NCI-H146 (cell line): ENCODE measurements at regions not wholly inside any gene's neighbourhood (a gene's known extent, or its start where the extent isn't known, plus 50 kb on each side); places are given as distances from the start of the nearest gene placed in this dataset.
"Not testable (repeated sequence)": the region's sequence is repeated elsewhere in the genome, so short reads cannot be mapped to it uniquely, and the experiment has no call there.

Experiments used
- DNase-seq: peaks from one replicate; lab custom pipeline; 2025; lab: John Stamatoyannopoulos, UW

DNA sequence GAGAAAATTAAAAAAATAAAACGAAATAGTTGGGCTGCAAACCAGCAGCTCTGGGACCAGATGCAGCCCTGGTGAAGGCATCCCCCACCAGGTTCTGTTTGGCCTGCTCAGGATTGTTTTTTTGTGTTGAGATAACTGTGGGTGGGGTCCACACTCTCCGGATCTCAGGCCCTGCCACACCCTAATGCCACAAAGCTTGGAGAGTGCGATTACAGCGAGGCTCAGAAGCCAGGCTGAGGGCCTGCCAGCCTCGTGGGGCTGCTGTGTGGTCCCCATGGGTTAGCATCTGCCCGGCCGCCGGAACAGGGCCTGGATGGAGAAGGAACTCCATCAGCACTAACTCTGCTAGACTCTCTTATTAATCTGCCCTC, 290.8 kb upstream of the PLGLB2 start:
- DNase-seq = not testable (repeated sequence)

DNA sequence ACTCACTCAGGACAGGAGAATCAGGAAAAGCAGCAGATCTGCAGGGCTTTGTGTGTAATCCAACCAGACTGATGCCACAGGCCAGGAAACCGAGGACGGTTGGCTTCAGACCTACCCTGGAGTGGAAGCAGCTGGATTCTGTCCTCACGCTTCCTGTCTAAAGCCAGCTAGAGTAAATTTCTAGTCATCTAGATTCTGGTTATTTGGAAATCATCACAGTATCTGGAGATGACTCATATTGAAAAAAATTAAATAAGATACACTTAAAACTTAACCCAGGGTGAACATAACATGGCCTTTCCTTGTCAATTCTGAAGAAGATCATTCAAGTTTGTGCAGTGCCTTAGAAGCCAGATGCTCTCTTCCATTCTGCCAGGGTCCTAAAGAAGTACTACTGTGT, 288.9 kb upstream of the PLGLB2 start:
- not testable (repeated sequence) for DNase-seq

DNA sequence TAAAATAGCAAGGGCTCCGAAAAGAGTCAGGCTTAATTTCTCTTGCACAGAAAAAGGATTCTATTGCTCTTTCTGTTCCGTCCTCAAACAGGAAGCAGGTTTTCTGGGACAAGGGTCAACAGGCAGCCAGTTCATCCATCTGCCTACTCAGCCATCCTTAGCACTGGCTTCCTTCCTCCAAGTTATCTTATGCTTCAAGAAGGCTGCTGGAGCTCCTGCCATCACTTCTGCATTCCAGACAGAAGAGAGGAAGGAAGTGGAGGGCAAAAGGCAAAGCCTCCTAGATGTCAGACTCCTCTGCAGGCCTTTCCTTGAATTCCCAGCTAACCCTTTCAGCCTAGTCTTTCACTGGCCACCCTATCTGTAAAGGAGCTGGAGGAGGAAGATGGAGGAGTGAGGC, 287.8 kb upstream of the PLGLB2 start:
- not testable (repeated sequence) for DNase-seq

DNA sequence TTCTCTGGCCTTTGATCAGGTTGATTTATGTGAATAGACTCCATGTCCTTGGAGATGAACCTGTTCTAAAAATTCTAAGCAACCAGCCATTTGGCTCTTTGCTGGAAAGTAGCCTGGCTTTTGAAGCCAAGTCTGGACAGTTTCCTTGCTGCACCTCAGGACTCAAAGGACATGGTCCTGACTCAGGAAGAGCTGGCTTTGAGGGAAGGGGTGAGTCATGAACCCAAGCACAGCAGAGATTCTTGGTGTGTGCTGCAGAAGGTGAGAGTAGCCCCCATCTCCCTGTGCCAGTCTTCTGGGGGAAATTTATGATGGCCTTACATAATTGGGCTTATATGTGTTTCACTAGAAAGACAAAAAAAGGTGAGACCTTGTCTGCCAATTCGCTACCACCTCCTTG, 287.2 kb upstream of the PLGLB2 start:
- DNase-seq = not testable (repeated sequence)

DNA sequence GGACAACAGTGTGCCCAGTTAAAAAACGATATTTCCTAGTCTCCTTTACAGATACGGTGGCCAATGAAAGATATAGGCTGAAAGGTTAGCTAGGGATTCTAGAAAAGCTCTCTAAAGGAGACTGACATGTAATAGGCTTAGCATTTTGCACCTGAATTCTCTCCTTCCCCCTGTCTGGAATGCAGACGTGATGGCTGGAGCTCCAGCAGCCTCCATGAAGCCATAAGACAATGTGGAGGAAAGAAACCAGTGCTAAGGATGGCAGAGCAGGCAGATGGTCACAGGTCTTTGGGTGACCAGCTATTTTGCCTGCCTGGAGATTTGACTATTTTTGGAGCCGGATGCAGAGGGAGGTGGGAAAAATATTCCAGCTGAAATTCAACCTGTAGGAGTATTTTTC, 286.2 kb upstream of the PLGLB2 start:
- not testable (repeated sequence) for DNase-seq

DNA sequence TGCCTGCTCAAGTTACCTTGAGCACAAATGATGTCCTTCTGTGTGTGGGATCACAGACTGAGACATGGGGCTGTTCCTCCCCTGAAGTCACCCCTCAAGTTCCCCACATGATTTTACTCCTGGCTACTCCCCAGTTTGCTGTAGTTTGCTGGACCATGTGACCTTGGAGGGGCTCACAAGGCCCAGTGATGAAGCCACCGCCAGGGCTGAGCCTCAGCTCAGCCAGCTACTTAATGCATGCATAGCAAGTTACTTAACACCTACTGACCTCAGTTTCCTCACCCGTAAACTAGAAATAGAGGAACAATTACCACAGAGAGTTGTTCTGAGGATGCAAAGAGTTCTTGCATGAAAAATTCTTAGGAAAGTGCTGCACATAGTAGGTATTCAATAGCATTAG, 283.7 kb upstream of the PLGLB2 start:
- not testable (repeated sequence) for DNase-seq

DNA sequence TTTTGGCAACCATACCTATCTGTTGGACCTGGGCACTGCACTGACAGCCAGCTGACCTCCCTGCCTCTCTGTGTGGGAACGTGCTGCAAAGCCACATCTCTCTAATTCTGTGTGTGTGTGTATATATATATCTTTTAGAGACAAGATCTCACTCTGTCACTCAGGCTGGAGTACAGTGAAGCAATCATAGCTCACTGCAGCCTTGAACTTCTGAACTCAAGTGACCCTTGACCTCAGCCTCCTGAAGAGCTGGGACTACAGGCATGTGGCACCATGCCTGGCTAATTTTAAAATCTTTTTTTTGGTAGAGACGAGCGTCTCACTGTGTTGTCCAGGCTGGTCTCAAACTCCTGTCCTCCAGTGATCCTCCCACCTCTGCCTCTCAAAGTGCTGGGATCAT, 282.2 kb upstream of the PLGLB2 start:
- DNase-seq = not testable (repeated sequence)

DNA sequence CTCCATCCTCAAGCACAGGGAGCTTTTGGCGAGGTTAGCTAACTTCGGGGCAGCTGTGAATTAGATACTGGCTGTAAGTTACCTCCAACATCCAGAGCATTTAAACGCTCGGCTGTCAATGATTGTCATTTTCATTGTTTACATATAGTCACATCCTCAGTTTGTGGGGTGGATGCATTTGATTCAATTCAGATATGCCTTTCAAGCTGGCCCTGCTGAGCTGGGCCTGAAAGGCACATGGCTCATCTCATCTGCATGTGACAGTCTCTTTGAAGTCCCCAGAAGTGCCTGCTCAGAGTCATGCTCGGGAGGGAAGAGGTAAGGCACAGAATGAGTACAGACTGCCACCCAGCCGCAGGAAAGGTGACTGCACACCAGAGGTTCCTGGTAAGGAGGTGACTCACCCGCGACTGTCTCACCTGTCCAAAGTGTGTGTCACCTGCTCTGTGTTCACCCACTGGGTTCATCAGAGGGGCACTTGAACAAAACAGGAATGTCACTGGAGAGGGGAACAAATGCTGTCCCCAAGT, 281.2 kb upstream of the PLGLB2 start:
- DNase-seq = not testable (repeated sequence)

DNA sequence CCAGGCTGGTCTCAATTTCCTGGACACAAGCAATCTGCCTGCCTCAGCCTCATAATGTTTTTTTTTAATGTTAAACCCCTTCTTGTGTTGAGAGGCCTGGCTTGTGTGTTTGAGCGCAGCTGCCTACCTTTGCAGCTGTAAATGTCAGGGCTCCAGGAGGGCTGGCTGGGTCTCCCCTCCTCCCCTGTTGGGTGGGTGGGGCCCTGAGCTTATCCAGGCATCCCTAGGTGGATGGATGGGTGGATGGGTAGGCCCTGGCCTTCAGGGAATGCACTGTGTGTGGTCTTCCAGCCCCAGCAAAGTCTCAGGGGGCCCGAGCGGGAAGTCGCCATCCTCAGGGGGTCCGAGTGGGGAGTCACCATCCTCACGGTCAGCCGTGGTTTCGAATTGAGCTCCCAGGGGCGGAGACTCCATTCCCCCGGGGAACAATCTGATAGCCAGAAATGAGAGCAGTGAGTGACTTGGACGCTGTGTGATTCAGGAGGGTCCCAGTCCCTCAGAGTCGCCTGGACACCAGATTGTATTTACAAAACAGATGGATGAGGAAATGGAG, 279.4 kb upstream of the PLGLB2 start:
- DNase-seq = not testable (repeated sequence)

DNA sequence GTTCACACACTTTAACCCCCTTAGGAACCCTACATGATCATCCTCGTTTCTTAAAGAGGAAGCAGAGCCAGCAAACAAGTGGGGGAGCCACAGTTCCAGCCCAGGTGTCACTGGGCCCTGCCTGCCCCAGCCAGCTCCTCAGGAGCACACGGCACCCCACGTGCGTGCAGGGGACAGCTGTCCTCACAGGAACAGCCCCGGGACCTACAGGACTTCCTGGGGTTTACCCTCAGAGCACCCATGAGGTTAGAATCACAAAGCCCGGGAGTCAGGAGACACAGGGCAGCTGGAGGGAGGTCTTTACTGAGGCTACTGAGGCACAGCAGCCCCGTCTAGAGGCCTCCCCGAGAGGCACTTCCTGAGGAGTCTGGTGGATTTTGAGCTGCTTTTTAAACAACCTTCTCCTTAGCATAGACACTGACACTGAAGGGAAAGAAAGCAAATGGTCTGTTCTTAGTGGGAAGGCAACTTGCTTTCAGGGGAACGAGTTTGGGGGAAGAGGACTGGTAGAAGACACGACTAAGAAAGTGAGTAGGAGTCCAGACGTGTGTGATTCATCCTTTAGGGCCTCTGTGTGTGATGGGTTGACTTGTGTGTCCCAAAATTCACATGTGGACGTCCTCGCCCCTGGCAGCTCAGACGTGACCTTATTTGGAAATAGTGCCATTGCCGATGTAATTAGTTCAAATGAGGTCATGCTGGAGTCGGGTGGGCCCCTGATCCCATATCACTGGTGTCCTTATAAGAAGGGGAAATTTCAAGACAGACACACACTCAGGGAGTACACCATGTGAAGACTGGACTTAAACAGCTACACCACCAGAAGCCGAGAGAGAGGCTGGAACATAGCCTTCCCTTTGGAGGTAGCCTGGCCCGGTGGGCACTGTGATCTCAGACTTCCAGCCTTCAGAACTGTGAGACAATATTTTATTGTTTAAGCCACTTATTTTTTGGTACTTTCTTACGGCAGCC, 278.4 kb upstream of the PLGLB2 start:
- not testable (repeated sequence) for DNase-seq

DNA sequence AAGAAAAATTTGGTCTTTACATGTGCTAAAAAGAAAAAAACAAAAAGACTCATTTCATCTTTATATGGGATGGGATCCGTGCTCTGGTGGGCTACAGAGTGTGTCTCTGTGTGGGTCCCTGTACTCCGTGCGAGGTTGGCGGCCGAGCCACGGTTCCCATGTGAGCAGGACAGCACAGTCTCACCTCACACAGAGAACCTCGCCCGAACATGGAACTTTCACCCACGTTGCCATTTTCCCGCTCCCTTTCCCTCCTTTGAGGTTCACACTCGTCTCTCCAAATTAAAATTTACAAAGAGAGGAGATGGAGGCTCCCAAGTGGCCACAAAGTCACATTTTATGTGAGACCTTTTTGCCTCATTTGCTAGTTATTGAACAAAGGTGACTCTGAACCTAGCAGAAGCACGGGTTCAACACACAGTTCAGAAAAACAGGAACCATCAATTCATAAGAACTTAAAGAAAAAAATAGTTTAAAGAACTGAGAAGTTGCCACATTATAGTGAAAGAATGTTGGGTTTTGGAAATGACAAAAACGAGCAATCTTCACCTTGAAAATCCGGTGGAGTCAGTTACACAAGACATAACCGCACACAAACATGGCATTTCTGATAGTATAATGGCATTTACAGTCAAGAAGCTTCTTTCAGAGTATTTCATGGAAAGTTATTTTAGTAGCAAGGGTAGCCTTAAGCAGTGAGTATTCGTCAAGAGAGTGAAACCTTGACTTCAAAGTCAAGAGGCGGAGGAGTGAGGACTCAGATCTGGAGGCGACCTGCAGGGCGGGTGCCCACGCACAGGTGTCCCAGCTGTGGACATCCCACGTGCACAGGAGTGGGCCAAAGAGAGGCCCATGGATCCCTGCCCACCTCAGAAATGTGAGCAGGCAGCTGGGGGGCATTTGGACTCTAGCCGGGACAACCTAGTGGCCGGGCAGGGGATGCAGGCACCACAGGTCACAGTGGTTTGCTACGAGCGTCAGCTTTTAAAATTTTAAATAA, 277.2 kb upstream of the PLGLB2 start:
- DNase-seq = not testable (repeated sequence)

DNA sequence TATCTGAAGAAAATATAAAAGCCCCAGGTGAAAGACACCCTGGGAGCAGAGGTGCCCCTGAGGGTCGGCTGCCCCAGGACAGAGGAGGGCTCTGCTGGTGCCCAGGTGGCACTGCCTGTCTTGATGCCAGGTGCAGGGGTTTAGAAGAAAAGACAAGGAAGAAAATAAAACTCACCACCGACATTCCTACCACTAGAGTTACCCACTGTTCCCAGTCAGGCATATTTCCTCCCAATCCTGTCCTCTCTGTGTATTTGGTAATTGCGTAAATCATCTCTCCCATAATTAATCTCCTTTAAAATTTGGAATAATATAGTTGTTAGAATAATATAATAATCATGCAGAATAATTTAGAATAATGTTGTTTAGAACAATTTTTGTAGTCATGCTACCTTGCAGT, 276.4 kb upstream of the PLGLB2 start:
- DNase-seq = not testable (repeated sequence)

DNA sequence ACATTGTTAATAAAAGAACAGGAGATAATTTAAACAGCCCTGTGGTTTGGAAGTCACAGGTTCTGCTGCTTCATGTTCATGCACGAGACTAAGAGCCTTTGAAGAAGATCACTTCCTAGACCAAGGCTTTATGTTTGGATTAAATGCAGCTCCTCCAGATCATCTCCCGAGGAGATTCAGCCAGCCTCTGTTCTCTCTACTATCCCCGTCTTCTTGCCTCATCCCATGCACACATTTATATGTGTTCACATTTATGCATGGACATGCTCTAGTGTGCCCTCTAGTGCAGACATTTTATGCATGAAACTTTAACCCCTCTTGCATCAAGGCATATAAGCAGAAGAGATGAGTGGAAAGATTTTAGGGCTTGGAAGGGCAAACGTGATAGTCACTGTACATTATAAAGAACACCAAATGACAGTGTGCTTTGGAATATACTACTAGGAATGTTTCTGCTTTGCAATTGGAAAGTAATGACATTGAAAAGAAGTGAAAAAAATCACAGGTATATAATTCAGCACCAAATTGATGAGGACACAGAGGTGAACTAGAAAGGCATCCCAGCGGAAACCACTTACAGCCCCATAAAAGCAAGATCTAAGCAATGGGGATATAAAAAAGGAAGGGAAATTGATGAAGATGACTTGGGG, 271.5 kb upstream of the PLGLB2 start:
- DNase-seq = not testable (repeated sequence)

DNA sequence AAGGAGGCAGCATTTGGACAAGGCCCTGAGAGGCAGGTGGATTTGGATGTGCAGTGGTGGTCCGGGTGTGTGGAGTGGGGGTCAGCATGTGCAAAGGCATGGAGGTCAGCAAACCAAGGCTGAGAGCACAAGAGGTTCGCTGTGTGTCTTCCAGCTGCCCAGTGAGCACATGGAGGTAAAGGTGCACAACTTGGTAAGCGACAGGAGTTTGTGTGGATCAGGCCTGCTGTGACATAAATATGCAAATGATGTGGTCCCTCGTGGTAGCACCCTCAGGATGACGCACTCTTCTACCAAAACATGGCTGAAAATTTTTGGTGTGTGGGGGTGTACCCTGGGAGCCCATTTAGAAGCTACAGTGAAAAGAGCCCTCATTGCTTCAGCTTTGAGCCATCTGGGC, 271.0 kb upstream of the PLGLB2 start:
- not testable (repeated sequence) for DNase-seq

DNA sequence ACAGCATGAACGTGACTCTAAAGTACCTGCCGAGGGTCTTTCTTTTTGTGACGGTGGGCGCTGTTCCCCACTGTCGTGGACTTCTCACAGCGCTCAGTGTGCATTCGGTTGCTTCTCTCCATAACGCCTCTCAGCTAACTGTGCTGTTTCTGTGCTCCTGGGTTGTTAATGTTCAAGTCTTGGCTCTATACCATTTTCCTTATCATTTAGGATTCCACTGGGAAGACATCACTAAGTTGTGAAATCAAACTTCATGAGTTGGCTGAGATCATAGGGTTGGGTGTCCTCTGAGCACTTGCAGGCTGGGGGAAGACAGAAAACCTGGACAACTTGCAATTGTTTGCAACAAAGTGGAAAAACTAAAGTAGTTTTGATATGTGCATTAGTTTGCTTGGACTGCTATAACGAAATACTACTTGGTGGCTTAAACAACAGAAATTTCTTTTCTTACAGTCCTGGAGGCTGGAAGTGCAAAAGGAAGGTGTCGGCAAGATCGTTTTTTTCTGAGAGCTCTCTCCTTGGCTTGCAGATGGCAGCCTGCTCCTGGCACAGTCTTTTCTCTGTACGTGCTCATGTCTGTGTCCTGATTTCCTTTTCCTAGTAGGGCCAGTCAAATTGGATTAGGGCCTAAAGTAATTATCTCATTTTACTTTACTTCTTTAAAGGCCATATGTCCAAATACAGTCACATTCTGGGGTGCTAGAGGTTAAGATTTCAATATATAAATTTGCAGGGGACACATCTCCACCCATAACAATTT, 270.0 kb upstream of the PLGLB2 start:
- not testable (repeated sequence) for DNase-seq

DNA sequence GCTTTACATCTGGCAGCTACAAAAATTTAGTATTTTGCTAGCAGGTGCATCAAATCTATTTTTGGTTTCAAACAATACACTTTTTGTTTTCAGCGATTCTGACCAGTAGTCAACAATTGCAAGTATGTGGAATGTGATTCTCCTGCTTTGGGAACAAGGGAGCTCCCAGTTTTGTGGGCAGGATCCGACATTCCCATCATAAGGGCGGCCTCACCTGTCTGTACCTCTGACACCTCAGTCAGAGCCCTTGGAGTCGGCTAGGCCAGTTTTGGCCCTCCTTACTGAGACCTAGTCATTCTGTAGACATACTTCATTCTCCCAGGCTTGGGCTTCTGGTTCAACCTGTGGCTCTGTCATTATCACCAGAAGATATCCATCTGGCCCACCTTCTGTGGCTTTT, 269.0 kb upstream of the PLGLB2 start:
- DNase-seq = not testable (repeated sequence)

DNA sequence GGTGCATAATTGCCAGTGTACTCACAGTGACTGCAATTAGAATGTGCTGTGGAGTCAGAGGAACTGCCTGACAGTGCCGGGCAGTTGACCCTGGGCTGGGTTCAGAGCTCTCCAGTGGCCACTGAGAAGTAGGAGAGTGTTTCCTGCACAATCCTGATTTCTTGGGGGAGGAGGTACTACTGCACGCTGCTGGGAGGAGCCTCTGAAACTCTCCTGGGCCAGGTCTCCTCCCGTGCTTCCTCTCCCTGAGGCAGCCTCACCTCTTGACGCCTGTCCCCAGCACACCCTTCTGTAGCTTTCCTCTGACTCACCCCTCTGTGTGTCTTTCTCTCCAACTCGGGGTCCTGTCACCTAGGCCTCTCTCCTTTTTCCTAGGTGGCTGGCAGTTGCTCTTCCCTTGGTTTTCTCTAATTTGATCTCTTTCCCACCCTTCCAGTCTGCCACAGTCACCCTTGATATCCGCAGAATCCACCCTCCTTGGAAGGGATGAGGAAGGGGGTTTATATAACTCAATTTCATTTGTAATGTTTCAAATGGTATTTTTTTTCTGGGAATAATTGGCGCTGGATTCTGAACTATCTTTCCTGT, 264.7 kb upstream of the PLGLB2 start:
- not testable (repeated sequence) for DNase-seq

DNA sequence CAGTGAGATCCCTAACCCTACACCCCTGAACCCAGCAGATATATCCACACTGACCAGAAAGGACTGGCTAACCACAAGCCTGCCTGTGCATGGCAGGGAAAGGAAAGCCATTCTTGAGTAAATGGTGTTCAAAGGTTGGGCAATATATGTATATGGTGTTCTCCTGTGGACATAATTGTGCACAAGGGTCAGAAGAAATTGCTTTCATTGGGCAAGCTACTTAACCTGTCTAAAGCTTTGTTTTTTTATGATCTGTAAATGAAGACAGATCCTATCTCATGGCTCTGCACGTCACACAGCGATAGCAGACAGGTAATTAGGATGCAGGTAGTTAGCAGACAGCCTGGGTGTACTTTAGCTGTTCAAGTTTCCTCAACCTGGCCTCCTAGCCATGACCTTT, 263.5 kb upstream of the PLGLB2 start:
- not testable (repeated sequence) for DNase-seq

DNA sequence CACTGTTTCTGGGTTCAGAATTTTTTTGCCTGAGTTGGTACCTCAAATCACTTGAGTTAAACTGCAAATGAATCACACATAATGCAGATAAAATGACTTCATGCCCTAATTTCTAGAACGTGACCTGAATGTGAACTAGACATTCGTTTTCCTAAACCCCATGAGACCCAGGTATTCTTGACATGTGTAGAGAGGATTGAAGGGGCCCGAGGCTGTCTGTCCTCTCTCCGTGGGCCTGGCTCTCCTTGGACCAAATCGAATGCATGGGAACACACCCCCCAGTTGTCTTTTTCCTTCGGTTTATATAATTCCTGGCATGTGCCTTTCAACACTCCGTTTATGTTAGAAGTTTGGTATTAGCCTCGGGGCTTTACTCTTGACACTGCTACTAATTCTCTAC, 262.4 kb upstream of the PLGLB2 start:
- not testable (repeated sequence) for DNase-seq

DNA sequence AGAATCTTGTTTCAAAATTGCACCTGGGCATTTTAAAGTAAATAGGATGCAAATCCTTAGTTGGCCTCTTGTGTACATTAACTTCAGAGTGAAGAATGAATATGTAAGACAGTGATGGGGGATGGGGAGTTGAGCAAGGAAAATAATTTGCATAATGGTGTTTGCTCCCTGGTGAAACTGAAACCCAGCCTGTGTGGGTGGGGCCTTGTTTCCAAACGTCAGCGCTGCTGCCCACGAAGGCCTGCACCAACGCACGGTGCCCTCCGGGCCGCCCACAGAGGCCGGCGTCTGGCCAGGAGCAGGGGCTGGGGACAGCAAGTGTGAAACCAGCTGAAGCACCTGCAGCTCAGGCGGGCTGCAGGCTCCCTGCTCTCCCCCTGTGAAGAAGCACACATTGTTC, 262.0 kb upstream of the PLGLB2 start:
- DNase-seq = not testable (repeated sequence)
